Ishikawa (cell line): ENCODE measurements at regions not wholly inside any gene's neighbourhood (a gene's known extent, or its start where the extent isn't known, plus 50 kb on each side); places are given as distances from the start of the nearest gene placed in this dataset.

Source experiments
- CEBPB ChIP-seq: IDR thresholded peaks from 2 replicates; pipeline ENCODE4 v1.6.1; 2012
- CREB1 ChIP-seq: IDR thresholded peaks from 2 replicates; pipeline ENCODE4 v1.6.1; 2012; ENCODE audit warnings: low read depth
- EGR1 ChIP-seq: IDR thresholded peaks from 2 replicates; pipeline ENCODE4 v1.6.1; 2012
- EP300 ChIP-seq: IDR thresholded peaks from 2 replicates; pipeline ENCODE4 v1.6.1; 2012; ENCODE audit warnings: borderline replicate concordance
- FOXM1 ChIP-seq: IDR thresholded peaks from 2 replicates; pipeline ENCODE4 v1.6.1; 2012; ENCODE audit warnings: low read depth, borderline replicate concordance
- MAX ChIP-seq: IDR thresholded peaks from 2 replicates; pipeline ENCODE4 v1.6.1; 2012
- NFIC ChIP-seq: IDR thresholded peaks from 2 replicates; pipeline ENCODE4 v1.6.1; 2012
- RAD21 ChIP-seq: IDR thresholded peaks from 2 replicates; pipeline ENCODE4 v1.6.1; 2012; ENCODE audit warnings: low read depth
- TAF1 ChIP-seq: IDR thresholded peaks from 2 replicates; pipeline ENCODE4 v1.6.1; 2012; ENCODE audit warnings: low read depth, mild to moderate bottlenecking
- TEAD4 ChIP-seq: IDR thresholded peaks from 2 replicates; pipeline ENCODE4 v1.6.1; 2012
- YY1 ChIP-seq: IDR thresholded peaks from 2 replicates; pipeline ENCODE4 v1.6.1; 2012; ENCODE audit warnings: low read depth
- ZBTB7A ChIP-seq: IDR thresholded peaks from 2 replicates; pipeline ENCODE4 v1.6.1; 2012; ENCODE audit warnings: low read depth
- TF ChIP-seq, protein P1 (sequence below): IDR thresholded peaks from 2 replicates; pipeline ENCODE4 v1.6.1; 2012; ENCODE audit warnings: low read depth, mild to moderate bottlenecking
- TF ChIP-seq, protein P2 (sequence below): IDR thresholded peaks from 2 replicates; pipeline ENCODE4 v1.6.1; 2012

DNA sequence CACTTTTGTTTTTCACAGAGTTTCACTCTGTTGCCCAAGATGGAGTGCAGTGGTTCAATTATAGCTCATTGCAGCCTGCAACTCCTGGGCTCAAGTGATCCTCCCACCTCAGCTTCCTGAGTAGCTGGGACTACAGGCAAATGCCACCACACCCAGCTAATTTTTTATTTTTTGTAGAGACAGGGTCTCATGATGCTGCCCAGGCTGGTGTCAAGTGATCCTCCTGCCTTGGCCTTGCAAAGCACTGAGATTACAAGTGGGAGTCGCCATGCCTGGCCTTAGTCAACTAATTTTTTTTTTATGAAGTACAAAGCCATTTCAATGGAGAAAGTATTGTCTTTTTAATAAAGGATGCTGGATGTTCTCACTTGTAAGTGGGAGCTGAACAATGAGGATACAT, 51.3 kb upstream of the UXT start:
- no peak for TF ChIP-seq EP300
- TF ChIP-seq NFIC = no peak
- no peak for TF ChIP-seq RAD21
- TF ChIP-seq TAF1 = no peak
- no peak for TF ChIP-seq EGR1
- TF ChIP-seq MAX = no peak
- TF ChIP-seq CREB1 = no peak
- TF ChIP-seq CEBPB = no peak
- no peak for TF ChIP-seq FOXM1
- TF ChIP-seq, protein P1, sequence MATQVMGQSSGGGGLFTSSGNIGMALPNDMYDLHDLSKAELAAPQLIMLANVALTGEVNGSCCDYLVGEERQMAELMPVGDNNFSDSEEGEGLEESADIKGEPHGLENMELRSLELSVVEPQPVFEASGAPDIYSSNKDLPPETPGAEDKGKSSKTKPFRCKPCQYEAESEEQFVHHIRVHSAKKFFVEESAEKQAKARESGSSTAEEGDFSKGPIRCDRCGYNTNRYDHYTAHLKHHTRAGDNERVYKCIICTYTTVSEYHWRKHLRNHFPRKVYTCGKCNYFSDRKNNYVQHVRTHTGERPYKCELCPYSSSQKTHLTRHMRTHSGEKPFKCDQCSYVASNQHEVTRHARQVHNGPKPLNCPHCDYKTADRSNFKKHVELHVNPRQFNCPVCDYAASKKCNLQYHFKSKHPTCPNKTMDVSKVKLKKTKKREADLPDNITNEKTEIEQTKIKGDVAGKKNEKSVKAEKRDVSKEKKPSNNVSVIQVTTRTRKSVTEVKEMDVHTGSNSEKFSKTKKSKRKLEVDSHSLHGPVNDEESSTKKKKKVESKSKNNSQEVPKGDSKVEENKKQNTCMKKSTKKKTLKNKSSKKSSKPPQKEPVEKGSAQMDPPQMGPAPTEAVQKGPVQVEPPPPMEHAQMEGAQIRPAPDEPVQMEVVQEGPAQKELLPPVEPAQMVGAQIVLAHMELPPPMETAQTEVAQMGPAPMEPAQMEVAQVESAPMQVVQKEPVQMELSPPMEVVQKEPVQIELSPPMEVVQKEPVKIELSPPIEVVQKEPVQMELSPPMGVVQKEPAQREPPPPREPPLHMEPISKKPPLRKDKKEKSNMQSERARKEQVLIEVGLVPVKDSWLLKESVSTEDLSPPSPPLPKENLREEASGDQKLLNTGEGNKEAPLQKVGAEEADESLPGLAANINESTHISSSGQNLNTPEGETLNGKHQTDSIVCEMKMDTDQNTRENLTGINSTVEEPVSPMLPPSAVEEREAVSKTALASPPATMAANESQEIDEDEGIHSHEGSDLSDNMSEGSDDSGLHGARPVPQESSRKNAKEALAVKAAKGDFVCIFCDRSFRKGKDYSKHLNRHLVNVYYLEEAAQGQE = no peak
- no peak for TF ChIP-seq YY1
- TF ChIP-seq TEAD4 = no peak
- TF ChIP-seq, protein P2, sequence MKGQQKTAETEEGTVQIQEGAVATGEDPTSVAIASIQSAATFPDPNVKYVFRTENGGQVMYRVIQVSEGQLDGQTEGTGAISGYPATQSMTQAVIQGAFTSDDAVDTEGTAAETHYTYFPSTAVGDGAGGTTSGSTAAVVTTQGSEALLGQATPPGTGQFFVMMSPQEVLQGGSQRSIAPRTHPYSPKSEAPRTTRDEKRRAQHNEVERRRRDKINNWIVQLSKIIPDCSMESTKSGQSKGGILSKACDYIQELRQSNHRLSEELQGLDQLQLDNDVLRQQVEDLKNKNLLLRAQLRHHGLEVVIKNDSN = no peak
- TF ChIP-seq ZBTB7A = no peak
